Sigmoid colon (tissue), 4 donors: ENCODE measurements at regions not wholly inside any gene's neighbourhood (a gene's known extent, or its start where the extent isn't known, plus 50 kb on each side); places are given as distances from the start of the nearest gene placed in this dataset.
"Not testable (repeated sequence)": the region's sequence is repeated elsewhere in the genome, so short reads cannot be mapped to it uniquely, and the experiment has no call there.

Experiments used
- EP300 ChIP-seq, 4 donors: sonication (generic); formaldehyde crosslinking; IDR thresholded peaks; one replicate each; pipeline ENCODE4 v1.6.1; 2017; ENCODE audit warnings: antibody characterized with exemption in 4 of 4
- POLR2A ChIP-seq, 2 donors: fragments of 450-650 bp; IDR thresholded peaks; one replicate each; pipeline ENCODE4 v1.6.1; 2016; ENCODE audit warnings: antibody characterized with exemption in 2 of 2, mild to moderate bottlenecking in 2 of 2, moderate library complexity in 2 of 2
- POLR2AphosphoS5 ChIP-seq, 4 donors: sonication (generic); formaldehyde crosslinking; IDR thresholded peaks; one replicate each; pipeline ENCODE4 v1.6.1; 2017; ENCODE audit warnings: antibody characterized with exemption in 4 of 4
- TF ChIP-seq, protein P1 (sequence below), 4 experiments: fragments of 450-650 bp in 3 of 4; fragments of 200-600 bp in 1 of 4; IDR thresholded peaks; one replicate each; pipeline ENCODE4 v1.5.1; 2016 to 2019; ENCODE audit warnings: antibody characterized with exemption in 4 of 4, mild to moderate bottlenecking in 3 of 4, moderate library complexity in 2 of 4

DNA sequence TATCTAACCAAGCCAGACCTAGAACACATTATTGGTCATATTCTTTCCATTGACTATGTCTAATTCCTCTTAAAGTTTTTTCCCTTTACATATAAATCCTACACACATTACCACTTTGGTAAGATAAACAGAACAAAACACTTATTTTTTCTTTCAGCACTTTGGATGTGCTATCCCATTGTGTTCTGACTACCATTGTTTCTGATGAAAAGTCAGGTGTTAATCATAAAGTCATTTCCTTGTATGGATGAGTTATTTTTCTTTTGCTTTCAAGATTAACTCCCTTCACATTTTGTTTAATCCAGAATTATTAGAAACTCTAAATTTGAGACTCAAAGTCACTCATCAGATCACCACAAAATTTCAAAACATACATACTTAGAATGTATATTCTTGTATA, 504.4 kb upstream of the ZNF337 start:
- TF ChIP-seq, protein P1, sequence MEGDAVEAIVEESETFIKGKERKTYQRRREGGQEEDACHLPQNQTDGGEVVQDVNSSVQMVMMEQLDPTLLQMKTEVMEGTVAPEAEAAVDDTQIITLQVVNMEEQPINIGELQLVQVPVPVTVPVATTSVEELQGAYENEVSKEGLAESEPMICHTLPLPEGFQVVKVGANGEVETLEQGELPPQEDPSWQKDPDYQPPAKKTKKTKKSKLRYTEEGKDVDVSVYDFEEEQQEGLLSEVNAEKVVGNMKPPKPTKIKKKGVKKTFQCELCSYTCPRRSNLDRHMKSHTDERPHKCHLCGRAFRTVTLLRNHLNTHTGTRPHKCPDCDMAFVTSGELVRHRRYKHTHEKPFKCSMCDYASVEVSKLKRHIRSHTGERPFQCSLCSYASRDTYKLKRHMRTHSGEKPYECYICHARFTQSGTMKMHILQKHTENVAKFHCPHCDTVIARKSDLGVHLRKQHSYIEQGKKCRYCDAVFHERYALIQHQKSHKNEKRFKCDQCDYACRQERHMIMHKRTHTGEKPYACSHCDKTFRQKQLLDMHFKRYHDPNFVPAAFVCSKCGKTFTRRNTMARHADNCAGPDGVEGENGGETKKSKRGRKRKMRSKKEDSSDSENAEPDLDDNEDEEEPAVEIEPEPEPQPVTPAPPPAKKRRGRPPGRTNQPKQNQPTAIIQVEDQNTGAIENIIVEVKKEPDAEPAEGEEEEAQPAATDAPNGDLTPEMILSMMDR (IDR thresholded peaks at IDR 0.05): not testable (repeated sequence)
- TF ChIP-seq EP300, POLR2A, POLR2AphosphoS5 (IDR thresholded peaks at IDR 0.05): not testable (repeated sequence)
